ENCODE measurements at regions not wholly inside any gene's neighbourhood (a gene's known extent, or its start where the extent isn't known, plus 50 kb on each side); places are given as distances from the start of the nearest gene placed in this dataset.

DNA sequence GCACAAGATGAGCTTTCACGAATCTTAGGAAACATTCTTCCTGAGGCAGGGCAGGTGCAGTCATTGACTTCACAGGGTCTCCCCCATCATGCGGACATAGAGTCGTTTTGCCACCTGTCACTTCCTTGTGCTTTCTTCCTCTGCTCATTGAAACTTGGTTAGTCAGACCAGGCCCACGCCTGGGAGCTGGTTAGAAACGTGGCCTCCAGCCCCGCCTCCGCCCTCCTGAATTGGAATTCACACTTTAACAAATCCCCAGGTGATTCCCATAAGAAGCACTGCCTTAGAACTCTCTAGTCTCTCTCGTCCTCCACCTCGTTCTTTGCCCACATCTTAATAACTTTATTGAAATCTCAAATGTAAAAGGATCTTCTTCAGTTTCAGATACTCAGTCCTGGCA is 265.5 kb upstream of the FZD8 start:
- TF ChIP-seq, protein P1, sequence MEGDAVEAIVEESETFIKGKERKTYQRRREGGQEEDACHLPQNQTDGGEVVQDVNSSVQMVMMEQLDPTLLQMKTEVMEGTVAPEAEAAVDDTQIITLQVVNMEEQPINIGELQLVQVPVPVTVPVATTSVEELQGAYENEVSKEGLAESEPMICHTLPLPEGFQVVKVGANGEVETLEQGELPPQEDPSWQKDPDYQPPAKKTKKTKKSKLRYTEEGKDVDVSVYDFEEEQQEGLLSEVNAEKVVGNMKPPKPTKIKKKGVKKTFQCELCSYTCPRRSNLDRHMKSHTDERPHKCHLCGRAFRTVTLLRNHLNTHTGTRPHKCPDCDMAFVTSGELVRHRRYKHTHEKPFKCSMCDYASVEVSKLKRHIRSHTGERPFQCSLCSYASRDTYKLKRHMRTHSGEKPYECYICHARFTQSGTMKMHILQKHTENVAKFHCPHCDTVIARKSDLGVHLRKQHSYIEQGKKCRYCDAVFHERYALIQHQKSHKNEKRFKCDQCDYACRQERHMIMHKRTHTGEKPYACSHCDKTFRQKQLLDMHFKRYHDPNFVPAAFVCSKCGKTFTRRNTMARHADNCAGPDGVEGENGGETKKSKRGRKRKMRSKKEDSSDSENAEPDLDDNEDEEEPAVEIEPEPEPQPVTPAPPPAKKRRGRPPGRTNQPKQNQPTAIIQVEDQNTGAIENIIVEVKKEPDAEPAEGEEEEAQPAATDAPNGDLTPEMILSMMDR (IDR thresholded peaks at IDR 0.05; ENCODE audit: low read depth, low read length), result no peak
- DNase-seq (ENCODE audit: low read depth, low spot score), result no peak
- H3K27ac ChIP-seq (ENCODE audit: low read depth, low read length), result no peak overlapping the region
- POLR2A ChIA-PET, result no interaction called here
- CTCF ChIA-PET, result interaction anchor here (0.7 kb wide), 1 partner anchor 16 kb away, joined by 3 read pairs; no protein-coding TSS in a partner anchor
- no peaks in the 10 kb centered on the region for H3K27me3 ChIP-seq (ENCODE audit: control insufficient read depth, insufficient read depth, low read length)
- no peak overlapping the region for H3K4me3 ChIP-seq (ENCODE audit: low read depth, low read length)
- 0 out of 2 replicates have a peak, but pooled peaks cover 2% of the 10 kb centered on the region for H3K9me3 ChIP-seq (ENCODE audit: control insufficient read depth, insufficient read depth, low read length)

DNA sequence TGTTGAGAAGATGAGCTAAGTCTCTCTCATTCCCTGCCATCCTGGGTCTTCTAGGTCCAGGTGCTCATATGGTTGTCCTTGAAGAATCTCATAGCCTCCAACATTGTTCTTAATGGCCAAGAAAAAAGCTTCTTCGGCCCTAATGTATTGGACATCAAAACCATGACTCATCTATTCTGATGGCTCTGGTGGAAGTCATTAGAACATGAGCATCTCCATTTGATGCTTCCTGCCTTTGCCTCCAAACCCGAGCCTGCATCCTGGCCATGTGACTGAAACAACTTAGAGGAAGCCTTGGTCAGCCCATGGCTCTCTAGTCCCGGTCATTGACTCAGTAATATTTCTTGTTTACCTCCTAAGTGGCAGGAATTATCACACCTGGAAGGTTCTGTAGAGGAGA is 264.1 kb upstream of the FZD8 start:
- TF ChIP-seq, protein P1 (IDR thresholded peaks at IDR 0.05; ENCODE audit: low read depth, low read length), result no peak
- Histone ChIP-seq H3K27me3 (ENCODE audit: control insufficient read depth, insufficient read depth, low read length) (no peaks in the 10 kb centered on the region), H3K4me3 (ENCODE audit: low read depth, low read length) (no peak overlapping the region), H3K27ac (ENCODE audit: low read depth, low read length) (no peak overlapping the region), H3K9me3 (ENCODE audit: control insufficient read depth, insufficient read depth, low read length) (0 out of 2 replicates have a peak, but pooled peaks cover 2% of the 10 kb centered on the region)
- no peak for DNase-seq (ENCODE audit: low read depth, low spot score)
- CTCF ChIA-PET, result no interaction called here
- POLR2A ChIA-PET, result no interaction called here

DNA sequence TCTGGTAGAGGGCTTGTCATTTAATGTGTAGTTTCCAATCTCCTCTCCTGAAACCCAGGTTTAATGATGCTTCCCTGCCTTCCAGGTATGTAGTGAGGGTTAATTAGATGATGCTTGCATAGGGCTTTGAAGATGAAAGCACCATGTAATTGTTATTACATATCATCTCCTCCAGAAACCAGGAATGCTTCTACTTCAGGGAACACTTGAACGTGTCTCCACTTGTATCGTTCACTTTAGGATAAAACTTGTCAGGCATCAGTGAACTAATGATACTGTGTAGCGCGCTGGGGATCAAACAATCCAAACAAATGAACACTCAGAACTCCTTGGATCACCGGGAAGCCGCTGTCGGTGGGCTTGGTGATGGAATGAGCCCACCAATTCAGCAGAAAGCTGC is 260.9 kb upstream of the FZD8 start:
- no peak for DNase-seq (ENCODE audit: low read depth, low spot score)
- TF ChIP-seq, protein P1 (IDR thresholded peaks at IDR 0.05; ENCODE audit: low read depth, low read length), result no peak
- ChIA-PET CTCF (no interaction called here), POLR2A (no interaction called here)
- 0 out of 2 replicates have a peak, but pooled peaks cover 2% of the 10 kb centered on the region for H3K9me3 ChIP-seq (ENCODE audit: control insufficient read depth, insufficient read depth, low read length)
- H3K27me3 ChIP-seq (ENCODE audit: control insufficient read depth, insufficient read depth, low read length), result no peaks in the 10 kb centered on the region
- no peak overlapping the region for H3K4me3 ChIP-seq (ENCODE audit: low read depth, low read length)
- no peak overlapping the region for H3K27ac ChIP-seq (ENCODE audit: low read depth, low read length)

DNA sequence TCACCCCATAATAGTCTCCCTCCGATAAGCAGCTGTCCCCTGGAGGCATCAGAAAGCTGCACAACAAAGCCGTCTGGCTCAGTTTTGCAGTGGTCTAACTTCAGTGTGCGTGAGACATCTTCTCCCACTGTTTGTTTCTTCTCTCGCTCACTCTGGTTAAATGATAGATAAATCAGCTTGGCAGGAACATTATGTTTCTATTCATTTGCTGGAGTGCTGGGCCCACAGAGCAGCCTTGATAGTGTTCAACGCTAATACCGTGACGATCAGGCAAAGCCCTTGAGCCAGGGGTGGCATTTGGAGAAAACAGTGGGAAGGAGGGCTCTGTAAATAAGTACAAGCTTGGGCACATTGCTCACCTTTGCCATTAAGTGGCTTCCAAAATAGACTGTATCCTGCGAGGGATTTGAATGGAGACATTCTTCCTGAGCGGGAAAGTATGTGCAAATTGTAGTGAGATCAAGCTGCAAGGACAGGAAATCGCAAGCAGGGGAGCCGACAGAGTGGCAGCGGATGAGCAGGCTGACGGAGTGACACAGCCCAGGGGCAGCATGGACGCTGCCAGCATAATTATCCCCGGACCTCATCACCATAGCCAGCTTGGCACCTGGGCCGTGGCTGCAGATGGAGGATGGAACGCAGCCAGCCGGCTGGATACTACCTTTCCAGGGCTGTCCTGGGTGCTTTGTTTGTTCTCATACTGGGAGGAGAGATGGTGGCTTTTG is 256.8 kb upstream of the FZD8 start:
- Histone ChIP-seq H3K9me3 (ENCODE audit: control insufficient read depth, insufficient read depth, low read length) (no peaks in the 10 kb centered on the region), H3K27ac (ENCODE audit: low read depth, low read length) (no peak overlapping the region), H3K27me3 (ENCODE audit: control insufficient read depth, insufficient read depth, low read length) (no peaks in the 10 kb centered on the region), H3K4me3 (ENCODE audit: low read depth, low read length) (no peak overlapping the region)
- ChIA-PET CTCF (interaction anchor here (0.5 kb wide), 1 partner anchor 84 kb away, joined by 3 read pairs; no protein-coding TSS in a partner anchor), POLR2A (interaction anchor here (0.7 kb wide), 1 partner anchor 1318 kb away, joined by 3 read pairs; no protein-coding TSS in a partner anchor)
- TF ChIP-seq, protein P1 (IDR thresholded peaks at IDR 0.05; ENCODE audit: low read depth, low read length), result no peak
- no peak for DNase-seq (ENCODE audit: low read depth, low spot score)

DNA sequence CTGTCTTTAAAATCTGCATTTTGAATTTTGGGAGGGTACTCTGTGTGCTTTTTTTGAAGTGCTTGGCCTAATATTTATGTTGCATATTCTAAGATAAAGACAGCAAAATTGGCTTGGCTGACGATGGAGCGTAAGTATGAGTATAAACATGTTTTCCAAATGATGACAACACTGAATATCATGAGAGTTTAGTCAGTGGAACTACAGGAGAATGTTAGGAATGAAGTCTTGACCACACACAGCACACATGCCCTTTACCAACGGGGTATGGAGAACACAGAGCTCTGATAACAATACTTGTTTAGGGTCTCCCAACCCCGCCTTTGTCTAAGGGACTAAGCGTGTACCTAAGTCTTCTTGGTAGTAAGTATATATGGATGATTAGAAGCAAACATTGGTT is 253.9 kb upstream of the FZD8 start:
- TF ChIP-seq, protein P1 (IDR thresholded peaks at IDR 0.05; ENCODE audit: low read depth, low read length), result no peak
- CTCF ChIA-PET, result interaction anchor here (0.8 to 1.9 kb wide), 2 partner anchors 218 to 258 kb away, joined by 4 to 8 read pairs; no protein-coding TSS in a partner anchor
- no peak overlapping the region for H3K27ac ChIP-seq (ENCODE audit: low read depth, low read length)
- POLR2A ChIA-PET, result interaction anchor here (1.1 kb wide), 1 partner anchor 161 kb away, joined by 9 read pairs; no protein-coding TSS in a partner anchor
- peak; percentile 67 for DNase-seq (ENCODE audit: low read depth, low spot score)
- H3K9me3 ChIP-seq (ENCODE audit: control insufficient read depth, insufficient read depth, low read length), result no peaks in the 10 kb centered on the region
- no peak overlapping the region for H3K4me3 ChIP-seq (ENCODE audit: low read depth, low read length)
- no peaks in the 10 kb centered on the region for H3K27me3 ChIP-seq (ENCODE audit: control insufficient read depth, insufficient read depth, low read length)
